Bronchial epithelial cell (primary cell): ENCODE measurements at regions not wholly inside any gene's neighbourhood (a gene's known extent, or its start where the extent isn't known, plus 50 kb on each side); places are given as distances from the start of the nearest gene placed in this dataset.

Source experiments
- DNase-seq: peaks from one replicate; pipeline ENCODE4 v3.0.0-alpha.2; 2010; ENCODE audit warnings: low read depth
- FAIRE-seq: peaks from 2 replicates; lab custom pipeline; 2011; peaks lifted over from hg19 to GRCh38; lab: Jason Lieb, UNC
- H3K27me3 ChIP-seq: 2 replicates; pipeline ENCODE4 v1.5.1; 2011; ENCODE audit warnings: low read length; ENCODE audit not compliant: control insufficient read depth, insufficient read depth
- H3K36me3 ChIP-seq: 2 replicates; pipeline ENCODE4 v1.5.1; 2011; ENCODE audit warnings: low read length; ENCODE audit not compliant: control insufficient read depth, insufficient read depth
- H3K4me3 ChIP-seq: 2 replicates; pipeline ENCODE4 v1.5.1; 2011; ENCODE audit warnings: mild to moderate bottlenecking, low read depth, low read length, control low read depth
- CTCF ChIP-seq: IDR thresholded peaks from 2 replicates; pipeline ENCODE4 v1.5.1; 2011; ENCODE audit warnings: mild to moderate bottlenecking, moderate library complexity, low read length, control low read depth, inconsistent platforms; ENCODE audit not compliant: insufficient read depth, severe bottlenecking

GRCh38 chr1:112239683-112240330 is 156.2 kb upstream of the CTTNBP2NL start:
- no peak overlapping the region for H3K4me3 ChIP-seq
- DNase-seq = no peak
- H3K36me3 ChIP-seq = no peaks in the 10 kb centered on the region
- no peak for FAIRE-seq
- no peaks in the 10 kb centered on the region for H3K27me3 ChIP-seq
- no peak for TF ChIP-seq CTCF

GRCh38 chr1:112242470-112242869 is 153.5 kb upstream of the CTTNBP2NL start:
- Histone ChIP-seq H3K27me3 (no peaks in the 10 kb centered on the region), H3K36me3 (no peaks in the 10 kb centered on the region), H3K4me3 (no peak overlapping the region)
- DNase-seq = no peak
- FAIRE-seq = no peak
- no peak for TF ChIP-seq CTCF

GRCh38 chr1:112244131-112244530 is 151.9 kb upstream of the CTTNBP2NL start:
- Histone ChIP-seq H3K36me3 (no peaks in the 10 kb centered on the region), H3K4me3 (no peak overlapping the region), H3K27me3 (no peaks in the 10 kb centered on the region)
- no peak for DNase-seq
- TF ChIP-seq CTCF = no peak
- FAIRE-seq = no peak

GRCh38 chr1:112245114-112245513 is 150.9 kb upstream of the CTTNBP2NL start:
- TF ChIP-seq CTCF = no peak
- no peak for FAIRE-seq
- H3K4me3 ChIP-seq = no peak overlapping the region

GRCh38 chr1:112247036-112247597 is 148.9 kb upstream of the CTTNBP2NL start:
- no peaks in the 10 kb centered on the region for H3K36me3 ChIP-seq
- H3K4me3 ChIP-seq = no peak overlapping the region
- H3K27me3 ChIP-seq = no peaks in the 10 kb centered on the region
- FAIRE-seq (no peak), DNase-seq (no peak)
- no peak for TF ChIP-seq CTCF

More at GRCh38 chr1:112245114-112245513, 150.9 kb upstream of the CTTNBP2NL start:
- Histone ChIP-seq H3K27me3 (no peaks in the 10 kb centered on the region), H3K36me3 (no peaks in the 10 kb centered on the region)
- DNase-seq = no peak
